HepG2 (cell line): ENCODE measurements at regions not wholly inside any gene's neighbourhood (a gene's known extent, or its start where the extent isn't known, plus 50 kb on each side); places are given as distances from the start of the nearest gene placed in this dataset.

Experiments used
- ATAC-seq: fragments of 200-7000 bp; cut with Tn5 transposase; 3 replicates; pipeline ENCODE4 v1.9.1; 2020; ENCODE audit warnings: mild to moderate bottlenecking, moderate library complexity
- BruUV-seq: library from RNA; stranded (reverse); fragments of 400-500 nt; replicated peaks from 2 replicates; lab custom pipeline; 2021; lab: Mats Ljungman, UMichigan
- CTCF ChIA-PET: fragments of 300-600 bp; formaldehyde crosslinking; extraction: SDS; loops from one replicate; lab custom pipeline; 2021; ENCODE audit warnings: low total read pairs, inconsistent platforms, low intra/inter-chr PET ratio; lab: Yijun Ruan, JAX
- POLR2A ChIA-PET: fragments of 350-600 bp; sonication (Branson Sonifier 250); formaldehyde crosslinking; loops from one replicate; lab custom pipeline; 2020; ENCODE audit warnings: antibody characterized with exemption, inconsistent platforms; lab: Yijun Ruan, JAX
- DNase-seq: peaks from one replicate; pipeline ENCODE4 v3.0.0-alpha.2; 2015; ENCODE audit warnings: low spot score
- FAIRE-seq: peaks from 3 replicates; lab custom pipeline; 2011; peaks lifted over from hg19 to GRCh38; lab: Jason Lieb, UNC
- H2AFZ ChIP-seq: one replicate; pipeline ENCODE4 v1.6.1; 2011; ENCODE audit warnings: low read length, inconsistent platforms
- H3K27ac ChIP-seq: fragments of 300-600 bp; 3 replicates; pipeline ENCODE4 v1.8.0; 2011; ENCODE audit warnings: mixed run types, mild to moderate bottlenecking, mixed read lengths, low read length, inconsistent platforms; ENCODE audit not compliant: insufficient read depth; ENCODE audit errors: extremely low read length
- H3K27me3 ChIP-seq, 2 experiments: fragments of 200-600 bp in 1 of 2; 2 replicates in 1 of 2; 3 replicates in 1 of 2; pipeline versions ENCODE4 v1.6.0 to v1.8.0; 2011; ENCODE audit warnings: low read length in 2 of 2, mild to moderate bottlenecking in 2 of 2, moderate library complexity in 2 of 2, inconsistent platforms in 1 of 2; ENCODE audit not compliant: insufficient read depth in 2 of 2, control insufficient read depth in 1 of 2
- H3K36me3 ChIP-seq, 2 experiments: fragments of 200-600 bp in 1 of 2; replicated peaks in 1 of 2; 2 replicates in 1 of 2; 3 replicates in 1 of 2; pipeline versions ENCODE4 v1.5.1 to v1.8.0; 2011; ENCODE audit warnings: low read length in 2 of 2, inconsistent platforms in 1 of 2; ENCODE audit not compliant: insufficient read depth in 2 of 2, control insufficient read depth in 1 of 2
- H3K4me1 ChIP-seq: 2 replicates; pipeline ENCODE4 v1.5.1; 2012; ENCODE audit warnings: low read length, inconsistent platforms; ENCODE audit not compliant: insufficient read depth
- H3K4me2 ChIP-seq: 2 replicates; pipeline ENCODE4 v1.6.0; 2011; ENCODE audit warnings: low read depth, low read length, inconsistent platforms
- H3K4me3 ChIP-seq, 3 experiments: fragments of 200-600 bp in 1 of 3; sonication (generic), shearing (Covaris generic) in 1 of 3; replicated peaks in 1 of 3; 2 replicates each; pipeline ENCODE4 v1.5.1; 2011 to 2016; ENCODE audit warnings: low read length in 3 of 3, inconsistent platforms in 2 of 3, low read depth in 2 of 3, mild to moderate bottlenecking in 2 of 3, control low read depth in 1 of 3, mixed read lengths in 1 of 3; ENCODE audit not compliant: insufficient read depth in 1 of 3
- H3K79me2 ChIP-seq: one replicate; pipeline ENCODE4 v1.6.1; 2011; ENCODE audit warnings: low read length, inconsistent platforms; ENCODE audit not compliant: insufficient read depth
- H3K9ac ChIP-seq: 2 replicates; pipeline ENCODE4 v1.6.0; 2011; ENCODE audit warnings: mild to moderate bottlenecking, low read depth, low read length, inconsistent platforms; ENCODE audit not compliant: insufficient read depth
- H3K9me3 ChIP-seq: 2 replicates; pipeline ENCODE4 v1.5.1; 2012; ENCODE audit warnings: mild to moderate bottlenecking, low read length
- H4K20me1 ChIP-seq: 2 replicates; pipeline ENCODE4 v1.6.0; 2011; ENCODE audit warnings: inconsistent platforms, mild to moderate bottlenecking, low read length, moderate library complexity; ENCODE audit not compliant: insufficient read depth
- GPN1 ChIP-seq: sonication (generic); formaldehyde crosslinking; IDR thresholded peaks from 2 replicates; pipeline ENCODE4 v1.5.1; 2020; ENCODE audit warnings: missing genetic modification reagents, borderline replicate concordance
- MTA3 ChIP-seq: sonication (generic); formaldehyde crosslinking; IDR thresholded peaks from 2 replicates; pipeline ENCODE4 v1.4.0; 2020; ENCODE audit warnings: missing genetic modification reagents
- RBM22 ChIP-seq: fragments of 200-400 bp; formaldehyde crosslinking; optimal IDR thresholded peaks from 2 replicates; pipeline ENCODE3; 2017; ENCODE audit warnings: mild to moderate bottlenecking, low read length, moderate library complexity
- RFX3 ChIP-seq: IDR thresholded peaks from 2 replicates; pipeline ENCODE4 v1.6.1; 2016; ENCODE audit warnings: missing biosample characterization, missing genetic modification reagents
- SRSF4 ChIP-seq: fragments of 200-400 bp; formaldehyde crosslinking; IDR thresholded peaks from one replicate; pipeline ENCODE4 v1.6.1; 2018; ENCODE audit warnings: mild to moderate bottlenecking, low read depth, low read length, moderate library complexity; ENCODE audit not compliant: poor library complexity, severe bottlenecking
- WIZ ChIP-seq: sonication (generic); formaldehyde crosslinking; IDR thresholded peaks from 2 replicates; pipeline ENCODE4 v1.5.1; 2020; ENCODE audit warnings: mild to moderate bottlenecking, missing genetic modification reagents
- YY1 ChIP-seq: IDR thresholded peaks from 2 replicates; pipeline ENCODE4 v1.6.1; 2011; ENCODE audit warnings: low read length, low read depth, moderate library complexity, mild to moderate bottlenecking; ENCODE audit not compliant: insufficient read depth, insufficient replicate concordance
- ZBTB21 ChIP-seq: sonication (generic); formaldehyde crosslinking; IDR thresholded peaks from 2 replicates; pipeline ENCODE4 v1.4.0; 2020; ENCODE audit warnings: missing genetic modification reagents
- ZBTB8A ChIP-seq: sonication (generic); formaldehyde crosslinking; IDR thresholded peaks from 2 replicates; pipeline ENCODE4 v1.4.0; 2020; ENCODE audit warnings: mild to moderate bottlenecking, low read depth, missing genetic modification reagents, borderline replicate concordance
- ZNF547 ChIP-seq: sonication (generic); formaldehyde crosslinking; IDR thresholded peaks from 2 replicates; pipeline ENCODE4 v1.5.1; 2020; ENCODE audit warnings: mild to moderate bottlenecking, missing genetic modification reagents
- WGBS: methylation state at CpG from one replicate; pipeline ENCODE4 v1.1.6; 2017; ENCODE audit warnings: low lambda C conversion rate; 5-methylcytosine and 5-hydroxymethylcytosine counted together
- in situ Hi-C: cut with HindIII; loops from 2 replicates; pipeline ENCODE4 v1.10.0; 2017; ENCODE audit warnings: low pct_unique_long_range_greater_than_20kb; ENCODE audit not compliant: extremely low pct_ligation_motif_present
- intact Hi-C: fragments of 100-400 bp; cut with micrococcal nuclease; formaldehyde crosslinking; loops from one replicate; pipeline ENCODE4 v1.10.0; 2022; ENCODE audit not compliant: unreplicated experiment
- TF ChIP-seq, protein P1 (sequence below): sonication (generic); formaldehyde crosslinking; IDR thresholded peaks from 2 replicates; pipeline ENCODE4 v1.5.0; 2020; ENCODE audit warnings: missing genetic modification reagents

DNA sequence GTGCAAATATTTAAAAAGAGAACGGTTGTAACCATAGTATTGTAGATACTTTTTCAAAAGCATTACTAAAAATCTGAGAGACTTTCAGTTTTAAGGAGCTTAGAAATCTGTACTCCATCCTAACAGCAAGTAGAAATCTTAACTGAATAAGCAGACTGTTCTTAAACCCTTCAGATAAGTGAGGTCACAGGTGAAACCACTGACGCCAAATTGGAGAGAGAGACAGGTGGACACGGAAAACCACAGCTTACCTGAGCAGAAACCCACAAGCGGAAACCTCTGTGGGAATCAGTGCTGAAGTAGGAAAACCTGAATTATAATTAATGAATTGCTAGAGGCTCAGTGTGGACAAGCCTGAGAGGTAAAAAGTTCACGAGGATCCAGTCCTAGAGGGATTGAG is 959.4 kb upstream of the CELF4 start:
- Histone ChIP-seq H3K9ac (no peak overlapping the region), H3K79me2 (no peaks in the 10 kb centered on the region), H3K9me3 (no peaks in the 10 kb centered on the region), H4K20me1 (no peaks in the 10 kb centered on the region), H3K4me2 (no peak overlapping the region), H2AFZ (no peak overlapping the region), H3K36me3 (no peaks in the 10 kb centered on the region), H3K27ac (no peak overlapping the region), H3K4me1 (no peaks in the 10 kb centered on the region), H3K27me3 (no peaks in the 10 kb centered on the region), H3K4me3 (no peak overlapping the region)
- no peak for TF ChIP-seq MTA3 (CRISPR knock-in tag)
- TF ChIP-seq, protein P1, sequence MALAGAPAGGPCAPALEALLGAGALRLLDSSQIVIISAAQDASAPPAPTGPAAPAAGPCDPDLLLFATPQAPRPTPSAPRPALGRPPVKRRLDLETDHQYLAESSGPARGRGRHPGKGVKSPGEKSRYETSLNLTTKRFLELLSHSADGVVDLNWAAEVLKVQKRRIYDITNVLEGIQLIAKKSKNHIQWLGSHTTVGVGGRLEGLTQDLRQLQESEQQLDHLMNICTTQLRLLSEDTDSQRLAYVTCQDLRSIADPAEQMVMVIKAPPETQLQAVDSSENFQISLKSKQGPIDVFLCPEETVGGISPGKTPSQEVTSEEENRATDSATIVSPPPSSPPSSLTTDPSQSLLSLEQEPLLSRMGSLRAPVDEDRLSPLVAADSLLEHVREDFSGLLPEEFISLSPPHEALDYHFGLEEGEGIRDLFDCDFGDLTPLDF: no peak
- no peak for TF ChIP-seq RBM22
- no peak for TF ChIP-seq GPN1 (CRISPR knock-in tag)
- no peak for TF ChIP-seq RFX3 (CRISPR knock-in tag)
- no peak for TF ChIP-seq ZBTB8A (CRISPR knock-in tag)
- no peak for TF ChIP-seq WIZ (CRISPR knock-in tag)
- TF ChIP-seq ZNF547 (CRISPR knock-in tag): no peak
- no peak for TF ChIP-seq ZBTB21
- no peak for TF ChIP-seq SRSF4
- TF ChIP-seq YY1: no peak
- FAIRE-seq (no peak), DNase-seq (no peak), ATAC-seq (no peak)
- in situ Hi-C loops: no loop called here
- 26% methylated on average over 5 of the region's 5 CpGs for WGBS
- BruUV-seq: no TSS peak
- CTCF ChIA-PET: no interaction called here
- POLR2A ChIA-PET: no interaction called here
- intact Hi-C loops: no loop called here
